GM12892 (cell line): ENCODE measurements at regions not wholly inside any gene's neighbourhood (a gene's known extent, or its start where the extent isn't known, plus 50 kb on each side); places are given as distances from the start of the nearest gene placed in this dataset.

Experiments
- POLR2A ChIP-seq: IDR thresholded peaks from 2 replicates; pipeline ENCODE4 v1.6.1; 2011; ENCODE audit warnings: low read depth, low read length, control low read depth
- POLR2AphosphoS5 ChIP-seq: IDR thresholded peaks from 2 replicates; pipeline ENCODE4 v1.6.1; 2011; ENCODE audit warnings: low read depth, low read length, control low read depth
- TAF1 ChIP-seq: IDR thresholded peaks from 2 replicates; pipeline ENCODE4 v1.6.1; 2011; ENCODE audit warnings: low read depth, mild to moderate bottlenecking, control low read depth, low read length, borderline replicate concordance

DNA sequence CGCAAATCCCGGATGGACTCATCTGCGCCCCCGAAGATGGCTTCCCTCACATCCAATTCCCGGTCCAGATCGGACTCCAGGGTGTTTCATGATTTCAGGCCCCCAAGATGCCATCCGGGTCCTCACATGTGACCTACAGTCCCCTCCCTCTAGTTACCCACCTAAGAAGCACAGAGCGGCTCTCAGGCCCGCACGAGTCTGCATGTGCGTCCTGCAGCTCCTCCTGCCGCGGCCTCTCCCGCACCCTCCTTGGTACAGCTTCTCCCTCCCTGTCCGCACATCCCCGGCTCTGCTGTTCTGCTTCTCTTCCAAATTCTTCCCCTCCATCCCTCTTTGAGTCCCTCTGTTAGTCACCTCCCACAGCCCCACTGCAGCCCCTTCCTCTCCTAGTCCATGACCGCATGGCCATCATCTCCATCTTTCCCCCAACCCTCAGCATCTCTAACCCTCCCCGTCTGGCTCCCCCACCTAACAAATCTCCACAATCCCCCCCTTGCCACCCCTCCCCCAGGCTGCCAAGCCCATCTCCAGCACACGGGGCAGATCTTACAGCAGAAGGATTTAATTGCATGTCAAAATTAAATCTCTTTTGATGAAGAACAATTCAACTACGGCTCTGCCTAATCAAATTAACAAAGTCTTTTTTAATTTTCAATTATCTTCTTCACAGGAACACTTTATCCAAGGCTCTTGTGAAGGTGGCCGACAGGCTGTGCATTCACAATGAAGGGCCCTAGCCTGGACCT is 231.0 kb downstream of the RBFOX3 start:
- TF ChIP-seq POLR2A, result no peak
- TF ChIP-seq TAF1, result no peak
- TF ChIP-seq POLR2AphosphoS5, result no peak
